PFSK-1 (cell line): ENCODE measurements at regions not wholly inside any gene's neighbourhood (a gene's known extent, or its start where the extent isn't known, plus 50 kb on each side); places are given as distances from the start of the nearest gene placed in this dataset.

Experiments
- FOXP2 ChIP-seq: optimal IDR thresholded peaks from 2 replicates; pipeline ENCODE3; 2011; ENCODE audit warnings: borderline replicate concordance, control low read depth, inconsistent platforms; ENCODE audit not compliant: insufficient read depth; ENCODE audit errors: extremely low read length, extremely low read depth
- POLR2AphosphoS5 ChIP-seq: IDR thresholded peaks from 2 replicates; pipeline ENCODE4 v1.6.1; 2012; ENCODE audit warnings: low read depth, mild to moderate bottlenecking, control low read depth, low read length, moderate library complexity
- REST ChIP-seq, 2 experiments: IDR thresholded peaks; 2 replicates each; pipeline versions ENCODE4 v1.6.1 to v1.8.0; 2011 to 2012; ENCODE audit warnings: low read depth in 2 of 2, low read length in 2 of 2, control low read depth in 1 of 2, inconsistent platforms in 1 of 2, mild to moderate bottlenecking in 1 of 2, moderate library complexity in 1 of 2; ENCODE audit not compliant: insufficient read depth in 1 of 2
- SIN3A ChIP-seq: IDR thresholded peaks from 2 replicates; pipeline ENCODE4 v1.6.1; 2012; ENCODE audit warnings: mild to moderate bottlenecking, low read length, moderate library complexity, borderline replicate concordance; ENCODE audit not compliant: insufficient read depth
- TAF1 ChIP-seq: IDR thresholded peaks from 2 replicates; pipeline ENCODE4 v1.6.1; 2012; ENCODE audit warnings: low read length, control low read depth, borderline replicate concordance; ENCODE audit not compliant: insufficient read depth

DNA sequence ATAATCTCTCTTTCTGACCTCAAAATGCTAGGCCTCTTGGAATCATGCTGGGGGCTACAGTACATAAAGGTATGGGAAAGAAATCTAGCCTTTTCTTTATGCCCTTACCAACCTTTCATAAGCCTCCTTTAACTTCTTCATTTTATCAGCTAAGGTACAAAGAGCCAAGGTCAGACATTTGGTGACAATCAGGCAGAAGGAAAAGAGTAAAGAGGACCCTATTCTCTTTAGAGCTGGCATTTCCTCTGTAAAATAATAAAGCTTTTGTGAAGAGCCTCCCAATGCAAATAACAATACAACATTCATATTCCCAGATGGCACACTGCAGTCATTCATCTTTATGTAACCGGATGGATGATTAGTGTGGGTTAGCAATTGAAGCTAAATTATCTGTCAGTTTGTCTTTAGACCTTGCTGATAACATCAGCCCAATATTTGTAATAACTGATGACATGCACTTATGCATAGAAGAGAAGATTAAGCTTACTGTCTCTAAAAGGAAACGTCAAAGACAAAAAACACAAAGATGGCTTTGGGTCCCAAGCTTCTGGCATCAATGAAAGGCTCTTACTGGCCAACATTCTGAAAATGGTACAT, 163.1 kb downstream of the IBTK start:
- TF ChIP-seq SIN3A, result no peak
- 0 out of 4 replicates have a peak, but pooled peaks of 1 of the 2 experiments have one; percentile 32 for TF ChIP-seq REST (IDR thresholded peaks at IDR 0.05; ENCODE audit: insufficient read depth in 1 of 2, low read depth in 2 of 2, low read length in 2 of 2)

GRCh38 chr6:82083646-82084045, 163.9 kb downstream of the IBTK start:
- TF ChIP-seq POLR2AphosphoS5, result no peak
- TF ChIP-seq SIN3A, result no peak
- no peak for TF ChIP-seq FOXP2
- no peak for TF ChIP-seq REST (IDR thresholded peaks at IDR 0.05; ENCODE audit: insufficient read depth in 1 of 2, low read depth in 2 of 2, low read length in 2 of 2)
- TF ChIP-seq TAF1, result no peak

DNA sequence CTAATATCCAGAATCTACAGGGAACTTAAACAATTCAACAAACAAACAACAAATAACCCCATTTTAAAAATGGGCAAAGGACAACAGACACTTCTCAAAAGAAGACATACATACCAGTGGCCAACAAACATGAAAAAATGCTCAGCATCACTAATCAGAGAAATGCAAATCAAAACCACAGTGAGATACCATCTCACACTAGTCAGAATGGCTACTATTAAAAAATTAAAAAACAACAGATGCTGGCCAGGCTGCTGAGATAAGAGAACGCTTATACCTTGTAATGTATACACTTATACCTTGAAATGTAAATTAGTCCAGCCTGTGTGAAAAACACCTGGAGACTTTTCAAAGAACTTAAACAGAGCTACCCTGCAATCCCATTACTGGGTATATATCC, 166.8 kb downstream of the IBTK start:
- no peak for TF ChIP-seq SIN3A
- TF ChIP-seq POLR2AphosphoS5, result no peak
- TF ChIP-seq TAF1, result no peak
- no peak for TF ChIP-seq FOXP2
- TF ChIP-seq REST (IDR thresholded peaks at IDR 0.05; ENCODE audit: insufficient read depth in 1 of 2, low read depth in 2 of 2, low read length in 2 of 2), result no peak

DNA sequence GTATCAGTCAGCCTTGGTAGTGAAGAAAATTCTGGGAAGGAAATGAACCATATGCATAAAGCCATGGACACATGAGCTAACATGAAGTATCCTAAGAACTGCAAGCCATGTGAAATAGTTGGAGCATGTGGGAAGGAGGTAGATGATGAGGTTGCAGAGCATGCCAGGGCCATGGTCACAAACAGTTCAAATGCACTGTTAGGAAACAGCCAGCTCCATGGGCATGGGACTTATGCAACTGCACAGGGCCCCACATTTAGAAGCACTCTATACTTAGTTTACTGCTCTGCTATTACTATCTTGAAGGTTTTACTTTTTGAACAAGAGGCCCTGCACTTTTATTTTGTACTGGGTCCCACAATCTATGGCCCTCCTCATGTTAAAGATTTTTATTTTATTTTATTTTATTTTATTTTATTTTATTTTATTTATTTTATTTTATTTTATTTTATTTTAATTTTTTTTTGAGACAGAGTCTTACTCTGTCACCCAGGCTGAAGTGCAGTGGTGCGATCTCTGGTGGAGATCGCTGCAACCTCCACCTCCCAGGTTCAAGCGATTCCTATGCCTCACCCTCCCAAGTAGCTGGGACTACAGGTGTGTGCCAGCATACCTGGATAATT, 169.1 kb downstream of the IBTK start:
- no peak for TF ChIP-seq TAF1
- TF ChIP-seq REST (IDR thresholded peaks at IDR 0.05; ENCODE audit: insufficient read depth in 1 of 2, low read depth in 2 of 2, low read length in 2 of 2), result no peak
- TF ChIP-seq POLR2AphosphoS5, result no peak
- TF ChIP-seq FOXP2, result no peak
- no peak for TF ChIP-seq SIN3A

DNA sequence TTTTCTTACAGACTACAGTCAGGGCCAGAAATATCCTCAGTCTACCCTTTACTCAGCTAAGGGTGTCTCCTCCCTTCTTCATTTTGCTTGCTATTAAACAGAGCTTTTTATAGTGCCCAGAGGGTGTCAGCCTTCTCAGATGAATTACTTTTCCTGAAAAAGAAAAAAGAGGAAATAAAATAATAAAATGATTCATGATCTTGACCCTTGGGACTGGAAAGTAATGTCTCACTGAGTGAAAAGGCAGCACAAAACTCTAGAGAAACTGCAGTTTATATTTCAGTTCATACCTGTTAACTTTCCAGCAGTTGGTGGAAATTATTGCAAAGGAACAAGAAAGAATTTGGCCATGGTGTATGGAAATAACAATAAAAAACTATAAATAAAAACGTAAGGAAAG, 170.6 kb downstream of the IBTK start:
- no peak for TF ChIP-seq REST (IDR thresholded peaks at IDR 0.05; ENCODE audit: insufficient read depth in 1 of 2, low read depth in 2 of 2, low read length in 2 of 2)
- TF ChIP-seq FOXP2, result no peak
- TF ChIP-seq POLR2AphosphoS5, result no peak
- no peak for TF ChIP-seq TAF1
- no peak for TF ChIP-seq SIN3A
